ENCODE measurements at regions not wholly inside any gene's neighbourhood (a gene's known extent, or its start where the extent isn't known, plus 50 kb on each side); places are given as distances from the start of the nearest gene placed in this dataset.

GRCh38 chr3:89714237-89714636 lies 606.8 kb downstream of the EPHA3 start:
- Histone ChIP-seq H3K36me3 (ENCODE audit: control insufficient read depth in 2 of 2, extremely low read depth in 1 of 2, insufficient read depth in 2 of 2, low read length in 2 of 2) (no peaks in the 10 kb centered on the region), H3K4me1 (ENCODE audit: control insufficient read depth, extremely low read depth, insufficient read depth, low read length) (no peaks in the 10 kb centered on the region), H3K9me3 (replicated peaks; ENCODE audit: control insufficient read depth, insufficient read depth, low read length) (peaks cover 3% of the 10 kb centered on the region), H4K20me1 (replicated peaks; ENCODE audit: control insufficient read depth, extremely low read depth, insufficient read depth, low read length) (no peaks in the 10 kb centered on the region), H3K9ac (replicated peaks; ENCODE audit: extremely low read depth, insufficient read depth, low read length) (no peak overlapping the region), H3K79me2 (ENCODE audit: control insufficient read depth, insufficient read depth, low read length) (no peaks in the 10 kb centered on the region), H3K27me3 (ENCODE audit: control insufficient read depth in 2 of 2, insufficient read depth in 2 of 2, low read length in 2 of 2) (no peaks in the 10 kb centered on the region), H3K4me2 (ENCODE audit: insufficient read depth, low read length) (no peak overlapping the region), H2AFZ (ENCODE audit: low read depth, low read length) (no peak overlapping the region), H3K4me3 (replicated peaks in 1 of 3; ENCODE audit: insufficient read depth in 1 of 3, low read depth in 1 of 3, low read length in 3 of 3) (no peak overlapping the region), H3K9me1 (replicated peaks; ENCODE audit: control insufficient read depth, extremely low read depth, insufficient read depth, low read length) (no peaks in the 10 kb centered on the region), H3K27ac (ENCODE audit: insufficient read depth, low read depth, low read length) (no peak overlapping the region)
- no peak for DNase-seq (ENCODE audit: low read depth, low spot score)
- intact Hi-C loops (cut with micrococcal nuclease), result no loop called here
- ChIA-PET POLR2A (no interaction called here), CTCF (no interaction called here)
- FAIRE-seq, result no peak
- TF ChIP-seq POLR2AphosphoS5 (IDR thresholded peaks at IDR 0.05; ENCODE audit: insufficient read depth, low read depth, low read length), result no peak
- no peak for TF ChIP-seq FOS (IDR thresholded peaks at IDR 0.05; ENCODE audit: borderline replicate concordance, insufficient read depth, low read length)
- TF ChIP-seq, protein P1, sequence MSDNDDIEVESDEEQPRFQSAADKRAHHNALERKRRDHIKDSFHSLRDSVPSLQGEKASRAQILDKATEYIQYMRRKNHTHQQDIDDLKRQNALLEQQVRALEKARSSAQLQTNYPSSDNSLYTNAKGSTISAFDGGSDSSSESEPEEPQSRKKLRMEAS (IDR thresholded peaks at IDR 0.05; ENCODE audit: insufficient read depth, insufficient read length), result no peak
- no peak for TF ChIP-seq MYC (IDR thresholded peaks at IDR 0.05; ENCODE audit: low read depth, low read length)
- BruUV-seq (replicated peaks), result no TSS peak
- dilution Hi-C loops (cut with MboI; ENCODE audit: extremely low pct_ligation_motif_present, low sequenced_read_pairs), result no loop called here

- no peaks in the 10 kb centered on the region for H3K9me1 ChIP-seq (replicated peaks; ENCODE audit: control insufficient read depth, extremely low read depth, insufficient read depth, low read length)
- H3K9me3 ChIP-seq (replicated peaks; ENCODE audit: control insufficient read depth, insufficient read depth, low read length), result no peaks in the 10 kb centered on the region
- no peak overlapping the region for H3K9ac ChIP-seq (replicated peaks; ENCODE audit: extremely low read depth, insufficient read depth, low read length)
- dilution Hi-C loops (cut with MboI; ENCODE audit: extremely low pct_ligation_motif_present, low sequenced_read_pairs) (no loop called here), intact Hi-C loops (cut with micrococcal nuclease) (no loop called here)
- no peak overlapping the region for H3K27ac ChIP-seq (ENCODE audit: insufficient read depth, low read depth, low read length)
- no peaks in the 10 kb centered on the region for H4K20me1 ChIP-seq (replicated peaks; ENCODE audit: control insufficient read depth, extremely low read depth, insufficient read depth, low read length)
- FAIRE-seq (no peak), DNase-seq (ENCODE audit: low read depth, low spot score) (no peak)
- CTCF ChIA-PET, result no interaction called here
- H3K79me2 ChIP-seq (ENCODE audit: control insufficient read depth, insufficient read depth, low read length), result no peaks in the 10 kb centered on the region
- no peak overlapping the region for H2AFZ ChIP-seq (ENCODE audit: low read depth, low read length)
- no peak overlapping the region for H3K4me3 ChIP-seq (replicated peaks in 1 of 3; ENCODE audit: insufficient read depth in 1 of 3, low read depth in 1 of 3, low read length in 3 of 3)
- no peak for TF ChIP-seq GATA2 (IDR thresholded peaks at IDR 0.05; ENCODE audit: insufficient read depth, insufficient read length, low read depth, low read length)
- TF ChIP-seq POLR2AphosphoS5 (IDR thresholded peaks at IDR 0.05; ENCODE audit: insufficient read depth, low read depth, low read length), result no peak
- TF ChIP-seq POLR2A (IDR thresholded peaks at IDR 0.05; ENCODE audit: low read depth, low read length), result no peak
- TF ChIP-seq, protein P1 (IDR thresholded peaks at IDR 0.05; ENCODE audit: insufficient read depth, insufficient read length), result no peak
- TF ChIP-seq FOS (IDR thresholded peaks at IDR 0.05; ENCODE audit: borderline replicate concordance, insufficient read depth, low read length), result no peak
- TF ChIP-seq MYC (IDR thresholded peaks at IDR 0.05; ENCODE audit: low read depth, low read length), result no peak
- TF ChIP-seq EZH2 (IDR thresholded peaks at IDR 0.05; ENCODE audit: borderline replicate concordance, low read depth, low read length, severe bottlenecking), result no peak
- TF ChIP-seq JUN (IDR thresholded peaks at IDR 0.05; ENCODE audit: borderline replicate concordance, insufficient read depth, insufficient read length, low read depth), result no peak
- TF ChIP-seq, protein P2, sequence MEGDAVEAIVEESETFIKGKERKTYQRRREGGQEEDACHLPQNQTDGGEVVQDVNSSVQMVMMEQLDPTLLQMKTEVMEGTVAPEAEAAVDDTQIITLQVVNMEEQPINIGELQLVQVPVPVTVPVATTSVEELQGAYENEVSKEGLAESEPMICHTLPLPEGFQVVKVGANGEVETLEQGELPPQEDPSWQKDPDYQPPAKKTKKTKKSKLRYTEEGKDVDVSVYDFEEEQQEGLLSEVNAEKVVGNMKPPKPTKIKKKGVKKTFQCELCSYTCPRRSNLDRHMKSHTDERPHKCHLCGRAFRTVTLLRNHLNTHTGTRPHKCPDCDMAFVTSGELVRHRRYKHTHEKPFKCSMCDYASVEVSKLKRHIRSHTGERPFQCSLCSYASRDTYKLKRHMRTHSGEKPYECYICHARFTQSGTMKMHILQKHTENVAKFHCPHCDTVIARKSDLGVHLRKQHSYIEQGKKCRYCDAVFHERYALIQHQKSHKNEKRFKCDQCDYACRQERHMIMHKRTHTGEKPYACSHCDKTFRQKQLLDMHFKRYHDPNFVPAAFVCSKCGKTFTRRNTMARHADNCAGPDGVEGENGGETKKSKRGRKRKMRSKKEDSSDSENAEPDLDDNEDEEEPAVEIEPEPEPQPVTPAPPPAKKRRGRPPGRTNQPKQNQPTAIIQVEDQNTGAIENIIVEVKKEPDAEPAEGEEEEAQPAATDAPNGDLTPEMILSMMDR (IDR thresholded peaks at IDR 0.05; ENCODE audit: extremely low read depth in 1 of 2, insufficient read depth in 1 of 2, low read depth in 1 of 2, low read length in 2 of 2), result no peak
- H3K36me3 ChIP-seq (ENCODE audit: control insufficient read depth in 2 of 2, extremely low read depth in 1 of 2, insufficient read depth in 2 of 2, low read length in 2 of 2), result no peaks in the 10 kb centered on the region
- POLR2A ChIA-PET, result no interaction called here
- no peak overlapping the region for H3K4me2 ChIP-seq (ENCODE audit: insufficient read depth, low read length)
- BruUV-seq (replicated peaks), result no TSS peak
- no peaks in the 10 kb centered on the region for H3K4me1 ChIP-seq (ENCODE audit: control insufficient read depth, extremely low read depth, insufficient read depth, low read length)
- H3K27me3 ChIP-seq (ENCODE audit: control insufficient read depth in 2 of 2, insufficient read depth in 2 of 2, low read length in 2 of 2), result no peaks in the 10 kb centered on the region
Measured at GRCh38 chr3:89740080-89740880, 632.9 kb downstream of the EPHA3 start.

Data from endothelial cell of umbilical vein (primary cell).